Glomerular endothelial cell (primary cell): ENCODE measurements at regions not wholly inside any gene's neighbourhood (a gene's known extent, or its start where the extent isn't known, plus 50 kb on each side); places are given as distances from the start of the nearest gene placed in this dataset.

Experiments
- DNase-seq: peaks from one replicate; pipeline ENCODE4 v3.0.0-alpha.2; 2011; ENCODE audit warnings: low read depth, low spot score; ENCODE audit errors: extremely low read depth

- DNase-seq, result peak; percentile 56
Observed at GRCh38 chr1:82565546-82565945, 764.8 kb downstream of the ADGRL2 start.

GRCh38 chr1:82565146-82565545 is 764.4 kb downstream of the ADGRL2 start:
- DNase-seq, result peak; percentile 42

GRCh38 chr1:82564333-82564732 is 763.6 kb downstream of the ADGRL2 start:
- no peak for DNase-seq

GRCh38 chr1:82562448-82562847 is 761.7 kb downstream of the ADGRL2 start:
- no peak for DNase-seq

- no peak for DNase-seq
Observed at GRCh38 chr1:82560566-82560965, 759.8 kb downstream of the ADGRL2 start.

GRCh38 chr1:82555501-82555900 is 754.8 kb downstream of the ADGRL2 start:
- no peak for DNase-seq

- DNase-seq, result no peak
Observed at GRCh38 chr1:82549841-82550240, 749.1 kb downstream of the ADGRL2 start.

- no peak for DNase-seq
Observed at GRCh38 chr1:82542766-82543165, 742.0 kb downstream of the ADGRL2 start.

- no peak for DNase-seq
Observed at GRCh38 chr1:82542141-82542540, 741.4 kb downstream of the ADGRL2 start.

- no peak for DNase-seq
Observed at GRCh38 chr1:82540006-82540405, 739.3 kb downstream of the ADGRL2 start.

GRCh38 chr1:82538876-82539275 is 738.1 kb downstream of the ADGRL2 start:
- no peak for DNase-seq

- DNase-seq, result no peak
Observed at GRCh38 chr1:82534996-82535395, 734.3 kb downstream of the ADGRL2 start.

- DNase-seq, result no peak
Observed at GRCh38 chr1:82525378-82525777, 724.6 kb downstream of the ADGRL2 start.

- DNase-seq, result no peak
Observed at GRCh38 chr1:82520611-82521010, 719.9 kb downstream of the ADGRL2 start.

GRCh38 chr1:82517586-82517985 is 716.9 kb downstream of the ADGRL2 start:
- no peak for DNase-seq

GRCh38 chr1:82515650-82516049 is 714.9 kb downstream of the ADGRL2 start:
- no peak for DNase-seq

- no peak for DNase-seq
Observed at GRCh38 chr1:82511441-82511840, 710.7 kb downstream of the ADGRL2 start.

- no peak for DNase-seq
Observed at GRCh38 chr1:82510431-82510830, 709.7 kb downstream of the ADGRL2 start.

GRCh38 chr1:82507011-82507410 is 706.3 kb downstream of the ADGRL2 start:
- no peak for DNase-seq

- no peak for DNase-seq
Observed at GRCh38 chr1:82503822-82504221, 703.1 kb downstream of the ADGRL2 start.

GRCh38 chr1:82499022-82499421 is 698.3 kb downstream of the ADGRL2 start:
- DNase-seq, result no peak

- no peak for DNase-seq
Observed at GRCh38 chr1:82494117-82494516, 693.4 kb downstream of the ADGRL2 start.

GRCh38 chr1:82492159-82492558 is 691.4 kb downstream of the ADGRL2 start:
- no peak for DNase-seq
